Mucosa of rectum (tissue), 2 donors: ENCODE measurements at regions not wholly inside any gene's neighbourhood (a gene's known extent, or its start where the extent isn't known, plus 50 kb on each side); places are given as distances from the start of the nearest gene placed in this dataset.

Experiments used
- H3K27ac ChIP-seq, 2 donors: one replicate each; pipeline ENCODE4 v1.7.0; 2013; ENCODE audit warnings: inconsistent platforms in 2 of 2, low read depth in 2 of 2, low read length in 2 of 2
- H3K27me3 ChIP-seq, 2 donors: one replicate each; pipeline ENCODE4 v1.7.0; 2013; ENCODE audit warnings: low read length in 2 of 2; ENCODE audit not compliant: control insufficient read depth in 2 of 2, insufficient read depth in 2 of 2
- H3K36me3 ChIP-seq, 2 donors: one replicate each; pipeline ENCODE4 v1.7.0; 2013; ENCODE audit warnings: low read length in 2 of 2; ENCODE audit not compliant: control insufficient read depth in 2 of 2, insufficient read depth in 2 of 2
- H3K4me1 ChIP-seq, 2 donors: one replicate each; pipeline ENCODE4 v1.7.0; 2013; ENCODE audit warnings: low read length in 2 of 2, mild to moderate bottlenecking in 1 of 2; ENCODE audit not compliant: control insufficient read depth in 2 of 2, insufficient read depth in 2 of 2
- H3K4me3 ChIP-seq, 2 donors: one replicate each; pipeline ENCODE4 v1.7.0; 2013; ENCODE audit warnings: low read length in 2 of 2
- H3K9ac ChIP-seq, 2 donors: one replicate each; pipeline ENCODE4 v1.7.0; 2013; ENCODE audit warnings: low read length in 2 of 2, low read depth in 1 of 2, mild to moderate bottlenecking in 1 of 2
- H3K9me3 ChIP-seq, 2 donors: one replicate each; pipeline ENCODE4 v1.7.0; 2013; ENCODE audit warnings: low read length in 2 of 2; ENCODE audit not compliant: control insufficient read depth in 2 of 2
- donor health status: healthy.
- donor health status: Normal muscosa, but diverticular disease.

- H3K9me3 ChIP-seq = no peaks in the 10 kb centered on the region
- no peak overlapping the region for H3K4me3 ChIP-seq
- no peak overlapping the region for H3K9ac ChIP-seq
- no peak overlapping the region for H3K27ac ChIP-seq
- H3K27me3 ChIP-seq = no peaks in the 10 kb centered on the region
- H3K4me1 ChIP-seq = no peaks in the 10 kb centered on the region
- no peaks in the 10 kb centered on the region for H3K36me3 ChIP-seq
Measured at GRCh38 chr13:84571264-84571663, 689.0 kb upstream of the SLITRK1 start.

GRCh38 chr13:84570831-84571230 is 688.6 kb upstream of the SLITRK1 start:
- Histone ChIP-seq H3K9me3 (no peaks in the 10 kb centered on the region), H3K27ac (no peak overlapping the region), H3K9ac (no peak overlapping the region), H3K27me3 (no peaks in the 10 kb centered on the region), H3K4me3 (no peak overlapping the region), H3K36me3 (no peaks in the 10 kb centered on the region), H3K4me1 (no peaks in the 10 kb centered on the region)

DNA sequence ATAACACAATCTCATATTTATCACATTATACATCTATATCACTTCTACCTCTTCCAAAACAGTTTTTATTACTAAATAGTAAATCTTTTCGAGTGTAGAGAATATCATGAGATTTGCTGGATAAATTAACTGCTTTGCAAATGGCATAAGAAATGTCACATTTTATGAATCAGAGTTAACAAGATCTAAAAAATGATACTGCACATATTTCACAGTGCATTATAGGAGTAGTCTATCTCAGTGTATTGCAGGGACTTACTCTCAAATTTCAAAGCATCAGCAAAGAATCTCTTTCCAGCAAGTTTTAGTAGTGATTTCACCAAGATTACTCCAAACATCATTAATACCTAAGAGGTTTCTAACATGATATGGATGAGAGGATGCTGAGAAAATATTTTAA is 687.1 kb upstream of the SLITRK1 start:
- H3K27ac ChIP-seq = no peak overlapping the region
- H3K9me3 ChIP-seq = no peaks in the 10 kb centered on the region
- H3K4me1 ChIP-seq = no peaks in the 10 kb centered on the region
- no peak overlapping the region for H3K4me3 ChIP-seq
- H3K36me3 ChIP-seq = no peaks in the 10 kb centered on the region
- no peaks in the 10 kb centered on the region for H3K27me3 ChIP-seq
- no peak overlapping the region for H3K9ac ChIP-seq

DNA sequence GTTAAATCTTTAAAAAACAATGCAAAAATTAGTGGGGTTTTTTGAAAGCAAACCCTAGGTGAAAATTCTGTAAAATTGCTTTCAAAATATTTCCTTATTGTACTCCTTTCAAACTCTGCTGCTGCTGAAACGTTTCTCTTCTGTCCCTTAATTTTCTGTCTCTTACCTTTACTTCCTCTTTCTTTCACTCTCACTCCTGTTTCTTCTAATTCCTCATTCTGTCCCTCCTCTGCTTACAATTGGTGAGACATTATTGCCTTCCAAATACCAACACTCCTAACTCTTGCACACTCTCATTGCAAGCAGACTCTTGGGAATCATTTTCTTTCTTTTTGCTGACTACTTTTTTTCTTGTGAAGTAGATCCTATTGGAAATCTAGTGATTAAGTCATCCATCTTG is 685.6 kb upstream of the SLITRK1 start:
- H3K4me1 ChIP-seq = no peaks in the 10 kb centered on the region
- H3K4me3 ChIP-seq = no peak overlapping the region
- no peaks in the 10 kb centered on the region for H3K36me3 ChIP-seq
- no peaks in the 10 kb centered on the region for H3K27me3 ChIP-seq
- H3K9ac ChIP-seq = no peak overlapping the region
- no peaks in the 10 kb centered on the region for H3K9me3 ChIP-seq
- H3K27ac ChIP-seq = no peak overlapping the region

- no peaks in the 10 kb centered on the region for H3K4me1 ChIP-seq
- H3K27me3 ChIP-seq = no peaks in the 10 kb centered on the region
- no peak overlapping the region for H3K9ac ChIP-seq
- H3K4me3 ChIP-seq = no peak overlapping the region
- H3K36me3 ChIP-seq = no peaks in the 10 kb centered on the region
- no peaks in the 10 kb centered on the region for H3K9me3 ChIP-seq
- no peak overlapping the region for H3K27ac ChIP-seq
Measured at GRCh38 chr13:84566780-84567179, 684.5 kb upstream of the SLITRK1 start.

DNA sequence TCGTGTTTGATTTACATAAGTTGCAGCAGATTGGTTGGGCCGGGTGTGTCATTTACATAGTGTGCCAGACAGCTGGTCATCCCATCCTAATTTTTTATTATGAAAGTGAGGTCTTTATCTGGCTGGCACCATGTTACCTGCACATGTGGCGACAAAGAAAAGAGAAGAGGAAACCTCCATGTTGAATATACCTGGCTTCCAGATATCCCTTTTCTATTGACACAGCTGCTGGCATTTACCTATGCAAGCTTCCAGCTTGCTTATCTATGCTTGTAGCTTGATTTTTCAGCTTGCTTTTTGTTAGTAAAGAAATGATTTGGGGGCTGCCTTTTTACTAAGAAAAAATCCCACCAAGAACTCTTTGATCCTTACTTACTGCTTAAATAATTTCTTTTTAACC is 681.3 kb upstream of the SLITRK1 start:
- Histone ChIP-seq H3K9me3 (peaks cover 0 to 4% of the 10 kb centered on the region in 2 donors), H3K27ac (no peak overlapping the region), H3K9ac (no peak overlapping the region), H3K4me3 (no peak overlapping the region), H3K36me3 (no peaks in the 10 kb centered on the region), H3K27me3 (no peaks in the 10 kb centered on the region), H3K4me1 (no peaks in the 10 kb centered on the region)

DNA sequence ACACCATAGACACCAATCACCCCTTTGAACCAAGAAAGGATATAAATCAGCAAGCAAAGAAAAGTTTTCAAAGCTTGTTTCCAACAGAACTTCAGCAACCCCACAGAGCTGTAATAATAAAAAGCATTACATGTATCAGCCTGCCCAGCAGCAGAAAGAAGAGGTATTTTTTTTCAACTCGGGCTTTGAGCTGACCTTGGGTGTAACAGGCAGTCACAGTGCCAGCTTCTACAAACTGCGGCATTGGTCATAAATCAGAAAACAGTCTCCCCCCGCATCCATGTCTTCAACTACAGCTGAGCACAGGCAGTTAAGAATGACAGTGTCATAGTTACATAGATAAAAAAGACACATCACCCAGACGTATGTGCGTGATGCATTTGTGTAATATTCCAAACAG is 671.0 kb upstream of the SLITRK1 start:
- Histone ChIP-seq H3K9ac (no peak overlapping the region), H3K4me3 (no peak overlapping the region), H3K9me3 (no peaks in the 10 kb centered on the region), H3K4me1 (no peaks in the 10 kb centered on the region), H3K36me3 (no peaks in the 10 kb centered on the region), H3K27me3 (no peaks in the 10 kb centered on the region), H3K27ac (no peak overlapping the region)

DNA sequence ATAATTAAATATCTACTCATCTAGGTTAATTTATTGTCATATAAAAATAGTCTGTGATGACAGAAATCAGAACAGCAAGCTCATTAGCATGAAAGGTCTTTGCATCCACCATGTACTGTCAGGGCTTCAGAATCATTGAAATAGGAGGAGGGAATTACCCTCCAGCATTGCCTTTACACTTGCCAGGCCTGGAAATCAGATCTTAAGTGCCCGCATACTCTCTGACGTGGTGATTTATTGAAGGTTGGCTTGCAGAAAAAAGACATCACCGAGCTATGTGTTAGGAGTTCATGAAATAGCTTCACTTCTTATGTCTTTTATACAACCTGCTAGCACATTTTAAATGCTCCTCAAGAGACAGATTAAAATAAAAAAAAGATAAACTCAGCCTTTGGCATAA is 661.7 kb upstream of the SLITRK1 start:
- no peak overlapping the region for H3K9ac ChIP-seq
- no peaks in the 10 kb centered on the region for H3K9me3 ChIP-seq
- H3K27ac ChIP-seq = no peak overlapping the region
- no peaks in the 10 kb centered on the region for H3K4me1 ChIP-seq
- no peak overlapping the region for H3K4me3 ChIP-seq
- no peaks in the 10 kb centered on the region for H3K36me3 ChIP-seq
- no peaks in the 10 kb centered on the region for H3K27me3 ChIP-seq

GRCh38 chr13:84542348-84542747 is 660.1 kb upstream of the SLITRK1 start:
- no peak overlapping the region for H3K4me3 ChIP-seq
- H3K9me3 ChIP-seq = no peaks in the 10 kb centered on the region
- H3K9ac ChIP-seq = no peak overlapping the region
- no peak overlapping the region for H3K27ac ChIP-seq
- no peaks in the 10 kb centered on the region for H3K36me3 ChIP-seq
- no peaks in the 10 kb centered on the region for H3K27me3 ChIP-seq
- no peaks in the 10 kb centered on the region for H3K4me1 ChIP-seq

GRCh38 chr13:84536906-84537305 is 654.6 kb upstream of the SLITRK1 start:
- Histone ChIP-seq H3K36me3 (no peaks in the 10 kb centered on the region), H3K27ac (no peak overlapping the region), H3K27me3 (no peaks in the 10 kb centered on the region), H3K9me3 (no peaks in the 10 kb centered on the region), H3K4me3 (no peak overlapping the region), H3K9ac (no peak overlapping the region), H3K4me1 (no peaks in the 10 kb centered on the region)

GRCh38 chr13:84528408-84529070 is 646.3 kb upstream of the SLITRK1 start:
- H3K36me3 ChIP-seq = no peaks in the 10 kb centered on the region
- H3K9me3 ChIP-seq = peaks cover 0 to 2% of the 10 kb centered on the region in 2 donors
- H3K27me3 ChIP-seq = no peaks in the 10 kb centered on the region
- no peak overlapping the region for H3K9ac ChIP-seq
- no peaks in the 10 kb centered on the region for H3K4me1 ChIP-seq
- no peak overlapping the region for H3K27ac ChIP-seq
- no peak overlapping the region for H3K4me3 ChIP-seq
